PC-3 (cell line): ENCODE measurements at regions not wholly inside any gene's neighbourhood (a gene's known extent, or its start where the extent isn't known, plus 50 kb on each side); places are given as distances from the start of the nearest gene placed in this dataset.

Experiments
- ATAC-seq: fragments of 200-7000 bp; cut with Tn5 transposase; 2 replicates; pipeline ENCODE4 v1.9.1; 2020; ENCODE audit warnings: mild to moderate bottlenecking, moderate library complexity
- BruUV-seq: library from RNA; stranded (reverse); fragments of 400-500 nt; replicated peaks from 2 replicates; lab custom pipeline; 2021; lab: Mats Ljungman, UMichigan
- CTCF ChIA-PET: fragments of 300-600 bp; sonication (Branson Sonifier 250); formaldehyde crosslinking; loops from one replicate; lab custom pipeline; 2022; ENCODE audit warnings: antibody characterized with exemption; lab: Charles Lee
- POLR2A ChIA-PET: fragments of 300-600 bp; sonication (Branson Sonifier 250); formaldehyde crosslinking; loops from one replicate; lab custom pipeline; 2022; ENCODE audit warnings: antibody characterized with exemption; ENCODE audit not compliant: unreplicated experiment; lab: Charles Lee
- DNase-seq: peaks from one replicate; pipeline ENCODE4 v3.0.0-alpha.2; 2015
- H2AFZ ChIP-seq: fragments of 300-600 bp; sonication (generic); 2 replicates; pipeline ENCODE4 v1.6.0; 2016; ENCODE audit warnings: antibody characterized with exemption, low read length
- H3F3A ChIP-seq: fragments of 300-600 bp; sonication (generic); one replicate; pipeline ENCODE4 v1.6.0; 2017; ENCODE audit warnings: antibody characterized with exemption, low read length, control low read depth, mild to moderate bottlenecking; ENCODE audit not compliant: unreplicated experiment
- H3K27ac ChIP-seq: fragments of 300-600 bp; sonication (generic); 2 replicates; pipeline ENCODE4 v1.5.1; 2016; ENCODE audit warnings: mild to moderate bottlenecking, low read length
- H3K27me3 ChIP-seq: fragments of 300-600 bp; sonication (generic); 2 replicates; pipeline ENCODE4 v1.6.1; 2016; ENCODE audit warnings: low read length, mixed read lengths
- H3K36me3 ChIP-seq: fragments of 300-600 bp; sonication (generic); 2 replicates; pipeline ENCODE4 v1.6.1; 2016; ENCODE audit warnings: low read depth, mixed run types, low read length, mixed read lengths
- H3K4me1 ChIP-seq: fragments of 300-600 bp; sonication (generic); 2 replicates; pipeline ENCODE4 v1.5.1; 2016; ENCODE audit warnings: low read length; ENCODE audit not compliant: insufficient read depth
- H3K4me2 ChIP-seq: fragments of 300-600 bp; sonication (generic); 2 replicates; pipeline ENCODE4 v1.6.0; 2016; ENCODE audit warnings: low read length
- H3K4me3 ChIP-seq: fragments of 300-600 bp; sonication (generic); 2 replicates; pipeline ENCODE4 v1.5.1; 2016; ENCODE audit warnings: mild to moderate bottlenecking, low read length, mixed read lengths
- H3K79me2 ChIP-seq: fragments of 300-600 bp; sonication (generic); 2 replicates; pipeline ENCODE4 v1.6.1; 2017; ENCODE audit warnings: low read length, mixed read lengths
- H3K9ac ChIP-seq: fragments of 300-600 bp; sonication (generic); 2 replicates; pipeline ENCODE4 v1.6.0; 2016; ENCODE audit warnings: mild to moderate bottlenecking, low read length
- H3K9me2 ChIP-seq: fragments of 300-600 bp; sonication (generic); replicated peaks from 2 replicates; pipeline ENCODE4 v1.6.1; 2016; ENCODE audit warnings: mixed run types, low read length, mixed read lengths
- H3K9me3 ChIP-seq: fragments of 300-600 bp; sonication (generic); 2 replicates; pipeline ENCODE4 v1.6.1; 2016; ENCODE audit warnings: low read length, mixed read lengths
- H4K20me1 ChIP-seq: fragments of 300-600 bp; sonication (generic); 2 replicates; pipeline ENCODE4 v1.6.1; 2016; ENCODE audit warnings: low read length, mixed read lengths
- CTCF ChIP-seq: fragments of 300-600 bp; sonication (generic); conservative IDR thresholded peaks from 2 replicates; pipeline ENCODE4 v1.5.1; 2017; ENCODE audit warnings: antibody characterized with exemption, low read depth, mild to moderate bottlenecking, low read length
- EZH2 ChIP-seq: fragments of 300-600 bp; sonication (generic); IDR thresholded peaks from one replicate; pipeline ENCODE4 v1.6.1; 2017; ENCODE audit warnings: antibody characterized with exemption, mild to moderate bottlenecking, low read length; ENCODE audit not compliant: unreplicated experiment
- EZH2phosphoT487 ChIP-seq: fragments of 300-600 bp; sonication (generic); IDR thresholded peaks from 2 replicates; pipeline ENCODE4 v1.6.1; 2018; ENCODE audit warnings: mild to moderate bottlenecking, antibody characterized with exemption, low read length, borderline replicate concordance
- intact Hi-C: fragments of 100-400 bp; cut with micrococcal nuclease; formaldehyde crosslinking; loops from 2 replicates; pipeline ENCODE4 v1.9.0; 2023

GRCh38 chr14:104373055-104373854, 206.3 kb upstream of the C14orf180 start:
- intact Hi-C loops = no loop called here
- TF ChIP-seq CTCF (no peak), EZH2 (no peak), EZH2phosphoT487 (no peak)
- DNase-seq (no peak), ATAC-seq (no peak)
- Histone ChIP-seq H3K27ac (no peak overlapping the region), H3K4me3 (no peak overlapping the region), H4K20me1 (no peaks in the 10 kb centered on the region), H3K9ac (no peak overlapping the region), H3F3A (no peaks in the 10 kb centered on the region), H2AFZ (no peak overlapping the region), H3K79me2 (no peaks in the 10 kb centered on the region), H3K36me3 (no peaks in the 10 kb centered on the region), H3K4me1 (no peaks in the 10 kb centered on the region), H3K4me2 (no peak overlapping the region), H3K27me3 (peaks cover 90% of the 10 kb centered on the region), H3K9me3 (no peaks in the 10 kb centered on the region), H3K9me2 (no peaks in the 10 kb centered on the region)
- ChIA-PET POLR2A (no interaction called here), CTCF (no interaction called here)
- BruUV-seq = no TSS peak

- Histone ChIP-seq H3K4me1 (no peaks in the 10 kb centered on the region), H3K27me3 (peaks cover 91% of the 10 kb centered on the region), H3K27ac (no peak overlapping the region), H3K79me2 (no peaks in the 10 kb centered on the region), H3F3A (no peaks in the 10 kb centered on the region), H3K9me2 (no peaks in the 10 kb centered on the region), H4K20me1 (no peaks in the 10 kb centered on the region), H3K4me2 (no peak overlapping the region), H2AFZ (no peak overlapping the region), H3K9me3 (no peaks in the 10 kb centered on the region), H3K4me3 (no peak overlapping the region), H3K9ac (no peak overlapping the region), H3K36me3 (no peaks in the 10 kb centered on the region)
- intact Hi-C loops = no loop called here
- POLR2A ChIA-PET = no interaction called here
- CTCF ChIA-PET = no interaction called here
- DNase-seq = no peak
- no peak for ATAC-seq
- no TSS peak for BruUV-seq
- TF ChIP-seq CTCF = no peak
- no peak for TF ChIP-seq EZH2phosphoT487
- no peak for TF ChIP-seq EZH2
Measured at GRCh38 chr14:104373855-104374717, 205.5 kb upstream of the C14orf180 start.

- ChIA-PET CTCF (no interaction called here), POLR2A (no interaction called here)
- Histone ChIP-seq H3F3A (no peaks in the 10 kb centered on the region), H3K4me2 (no peak overlapping the region), H3K4me3 (no peak overlapping the region), H3K9ac (no peak overlapping the region), H3K4me1 (no peaks in the 10 kb centered on the region), H3K9me2 (no peaks in the 10 kb centered on the region), H3K27ac (no peak overlapping the region), H3K79me2 (no peaks in the 10 kb centered on the region), H3K36me3 (no peaks in the 10 kb centered on the region), H3K27me3 (peaks cover 91% of the 10 kb centered on the region), H4K20me1 (no peaks in the 10 kb centered on the region), H2AFZ (no peak overlapping the region), H3K9me3 (no peaks in the 10 kb centered on the region)
- no peak for TF ChIP-seq EZH2phosphoT487
- TF ChIP-seq CTCF = no peak
- TF ChIP-seq EZH2 = no peak
- no TSS peak for BruUV-seq
- ATAC-seq (no peak), DNase-seq (no peak)
- intact Hi-C loops = no loop called here
Measured at GRCh38 chr14:104374718-104375080, 204.9 kb upstream of the C14orf180 start.
